NCI-H2171 treated with DMSO at 0.1 percent for 48 hours (cell line): ENCODE measurements at regions not wholly inside any gene's neighbourhood (a gene's known extent, or its start where the extent isn't known, plus 50 kb on each side); places are given as distances from the start of the nearest gene placed in this dataset.
A peak's percentile ranks its signal among the peaks of the same experiment; 100 is the strongest.
"Not testable (repeated sequence)": the region's sequence is repeated elsewhere in the genome, so short reads cannot be mapped to it uniquely, and the experiment has no call there.

Experiments used
- DNase-seq: peaks from one replicate; lab custom pipeline; 2025; lab: John Stamatoyannopoulos, UW

DNA sequence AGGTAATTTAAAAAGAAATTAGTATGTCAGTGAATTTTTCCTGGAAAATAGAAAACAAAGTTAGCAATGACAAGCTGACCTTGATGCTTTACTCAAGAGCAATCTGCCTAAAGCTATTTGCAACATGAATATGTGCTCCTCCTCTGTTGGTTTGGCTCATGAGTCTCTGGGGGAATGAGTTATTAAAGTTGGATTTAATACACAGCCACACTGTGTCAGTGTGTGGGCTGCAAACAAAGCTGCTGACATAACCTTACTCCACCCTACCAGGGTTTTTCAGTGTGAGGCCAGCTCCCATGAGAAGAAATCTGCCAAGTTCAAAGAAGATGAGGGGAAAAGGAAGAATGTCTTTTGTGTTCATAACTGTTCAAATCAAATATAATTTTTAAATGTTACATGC is 280.5 kb downstream of the TLL1 start:
- no peak for DNase-seq

DNA sequence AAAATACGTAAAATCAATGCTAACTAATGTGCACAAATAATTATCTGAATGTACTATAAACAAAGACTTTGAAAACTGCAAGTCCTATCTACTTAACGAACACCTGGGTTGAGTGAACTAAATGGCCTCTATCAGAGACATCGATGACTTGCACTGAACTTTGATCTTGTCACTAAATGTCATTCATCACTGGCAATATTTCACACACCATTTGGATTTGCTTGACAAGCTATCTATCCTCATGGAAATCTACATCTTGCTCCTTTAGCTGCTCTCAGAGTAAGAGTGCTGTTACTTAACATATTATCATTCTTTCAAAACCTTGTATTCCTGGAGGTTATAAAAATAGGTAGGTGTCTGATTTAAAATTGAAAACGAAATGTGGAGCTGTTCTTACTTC is 289.3 kb downstream of the TLL1 start:
- DNase-seq = no peak

DNA sequence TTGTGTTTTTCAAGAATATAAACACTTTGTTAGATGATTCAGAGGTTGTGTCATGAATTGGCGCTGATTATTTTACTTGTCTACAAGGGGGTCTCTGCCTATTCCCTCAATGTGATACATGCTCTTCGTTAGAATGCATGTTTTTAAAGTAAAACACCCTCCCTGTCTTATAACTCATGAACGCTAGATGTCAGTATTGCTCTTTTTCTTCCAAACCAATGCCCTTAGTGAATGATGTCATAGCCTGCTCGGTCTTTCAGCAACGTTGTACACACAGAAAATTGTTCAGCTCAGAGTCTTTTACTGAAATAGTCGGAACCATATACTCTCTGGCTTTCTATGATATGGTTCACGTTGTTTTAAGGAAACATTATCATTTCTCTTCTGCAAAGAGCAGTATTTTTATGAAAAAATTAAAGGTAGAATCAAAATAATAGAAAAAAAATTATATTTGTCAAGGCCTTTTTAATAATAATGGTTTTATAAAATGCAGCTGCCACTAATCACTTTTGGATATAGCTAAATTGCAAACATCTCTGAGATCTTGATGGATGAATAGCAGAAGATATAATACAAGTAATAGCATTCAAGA is 292.9 kb downstream of the TLL1 start:
- peak; percentile 67 for DNase-seq

DNA sequence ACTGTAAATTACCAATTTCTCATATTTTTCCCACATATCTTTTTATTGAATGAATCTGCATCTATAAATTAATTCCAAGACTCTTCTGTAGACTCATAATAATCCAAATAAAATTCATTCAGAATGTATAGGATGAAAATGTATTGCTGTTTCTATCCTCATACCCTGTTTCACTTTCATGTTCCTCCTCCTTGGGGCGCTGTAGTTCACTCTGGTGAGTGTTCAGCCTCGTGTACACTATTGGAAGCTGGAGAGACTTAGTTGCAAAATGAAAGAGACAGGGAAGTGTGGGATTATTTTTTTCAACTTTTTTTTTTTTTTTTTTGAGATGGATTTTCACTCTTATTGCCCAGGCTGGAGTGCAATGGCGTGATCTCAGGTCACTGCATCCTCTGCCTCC is 296.1 kb downstream of the TLL1 start:
- no peak for DNase-seq

DNA sequence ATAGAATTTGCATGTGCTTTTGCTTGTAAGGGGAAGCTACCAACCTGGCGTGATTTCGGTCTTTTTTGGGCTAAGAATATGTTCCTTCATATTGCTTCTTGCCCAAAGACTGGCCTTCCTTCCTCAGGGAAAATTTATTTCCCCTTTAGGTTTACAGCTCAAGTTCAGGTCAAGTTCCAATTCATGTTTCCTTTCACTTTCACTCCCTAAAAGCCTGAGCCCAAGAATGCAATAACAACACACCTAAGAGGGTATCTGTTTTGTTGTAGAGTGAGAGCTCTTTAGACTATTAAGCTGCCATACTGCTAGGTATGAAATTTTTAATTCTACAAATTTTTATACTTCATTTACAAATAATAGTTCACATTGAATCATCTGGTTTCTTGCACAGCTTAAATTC is 299.6 kb downstream of the TLL1 start:
- DNase-seq = no peak

DNA sequence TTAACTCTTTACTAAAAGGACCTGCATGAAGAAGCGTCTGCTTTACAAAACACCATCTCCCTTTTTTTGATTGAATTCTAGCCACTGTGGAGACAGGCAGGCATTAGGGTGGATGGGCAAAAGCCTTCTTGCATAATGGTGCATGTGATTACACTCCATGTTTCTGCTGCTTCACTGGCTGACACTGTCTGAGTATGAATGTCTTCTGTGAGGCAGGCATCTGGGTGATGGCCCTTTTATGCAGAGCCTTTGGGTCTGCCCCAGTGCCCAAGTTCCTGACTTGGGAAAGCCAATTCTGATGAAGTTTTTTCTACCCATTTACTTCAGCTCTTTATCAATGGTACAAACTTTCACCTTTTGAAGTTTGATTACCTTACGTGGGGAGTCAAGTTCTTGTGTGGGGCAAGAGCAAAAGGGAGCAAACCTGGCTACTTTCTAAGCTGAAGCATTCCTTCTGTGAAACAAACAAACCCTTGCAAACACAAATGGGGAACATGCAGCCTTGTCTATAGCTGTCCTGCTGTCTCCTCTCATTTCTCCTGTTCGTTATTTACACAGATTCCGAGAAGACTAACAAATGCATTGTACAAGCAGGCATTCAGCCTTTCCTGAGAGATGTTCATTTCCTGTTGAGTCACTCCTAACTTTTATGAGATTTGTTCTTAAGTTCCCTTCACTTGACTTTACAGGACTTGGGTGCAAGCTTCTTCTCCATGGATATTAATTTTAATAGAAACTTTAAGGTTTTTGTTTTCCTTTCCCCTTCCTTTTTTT is 301.9 kb downstream of the TLL1 start:
- DNase-seq = no peak

DNA sequence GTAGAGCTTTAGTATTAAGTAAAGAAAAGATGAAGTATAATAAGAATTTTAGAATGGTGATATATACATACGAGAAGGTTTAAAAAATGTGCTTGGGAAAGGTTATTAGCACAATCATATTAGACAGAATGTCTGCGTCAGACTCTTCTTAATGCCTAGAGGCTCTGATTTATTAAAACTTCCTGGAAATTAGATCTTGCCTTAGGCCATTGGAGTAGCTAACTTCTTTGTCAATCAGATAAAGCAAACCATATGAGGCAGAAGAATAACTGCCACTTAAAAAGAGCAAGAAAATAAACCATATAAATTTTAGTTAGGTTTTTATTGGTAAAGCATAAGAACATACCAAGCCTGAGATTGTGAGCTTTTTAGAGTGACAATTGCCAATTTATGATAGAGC is 309.1 kb downstream of the TLL1 start:
- no peak for DNase-seq

DNA sequence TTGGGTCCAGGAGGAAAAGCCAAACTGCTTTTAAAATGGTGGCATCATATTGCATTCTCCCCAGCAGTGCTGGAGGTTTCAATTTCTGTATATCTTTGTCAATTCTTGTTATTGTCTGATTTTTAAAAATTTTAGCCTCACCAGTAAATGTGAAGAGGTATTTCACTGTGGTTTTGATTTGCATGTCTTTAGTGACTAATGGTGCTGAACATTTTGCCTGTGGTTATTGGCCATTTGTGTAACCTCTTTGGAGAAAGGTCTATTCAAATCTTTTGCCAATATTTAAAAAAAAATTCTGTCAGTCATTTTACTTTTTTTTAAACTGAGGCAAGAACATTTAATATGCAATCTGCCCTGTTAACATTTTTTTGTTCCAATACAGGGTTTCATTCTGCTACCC is 322.1 kb downstream of the TLL1 start:
- DNase-seq = no peak

DNA sequence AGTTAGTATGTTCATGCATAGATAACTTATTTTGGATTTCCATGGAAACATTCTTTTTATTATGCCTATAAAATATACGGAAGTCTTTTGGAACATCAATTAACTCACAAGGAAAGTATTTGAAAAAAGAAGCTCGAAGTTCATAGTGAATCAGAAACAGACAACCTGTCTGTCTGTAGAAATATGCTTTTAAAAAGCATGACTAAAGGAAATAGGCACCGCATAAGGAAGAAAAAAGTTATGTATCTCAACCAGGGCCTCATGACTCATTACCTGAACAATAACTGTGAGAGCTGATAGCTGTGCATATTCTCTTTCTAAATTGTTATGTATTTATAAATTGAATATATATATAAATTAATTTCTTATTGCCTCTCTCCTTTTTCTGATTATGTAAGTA is 324.1 kb downstream of the TLL1 start:
- DNase-seq = no peak

DNA sequence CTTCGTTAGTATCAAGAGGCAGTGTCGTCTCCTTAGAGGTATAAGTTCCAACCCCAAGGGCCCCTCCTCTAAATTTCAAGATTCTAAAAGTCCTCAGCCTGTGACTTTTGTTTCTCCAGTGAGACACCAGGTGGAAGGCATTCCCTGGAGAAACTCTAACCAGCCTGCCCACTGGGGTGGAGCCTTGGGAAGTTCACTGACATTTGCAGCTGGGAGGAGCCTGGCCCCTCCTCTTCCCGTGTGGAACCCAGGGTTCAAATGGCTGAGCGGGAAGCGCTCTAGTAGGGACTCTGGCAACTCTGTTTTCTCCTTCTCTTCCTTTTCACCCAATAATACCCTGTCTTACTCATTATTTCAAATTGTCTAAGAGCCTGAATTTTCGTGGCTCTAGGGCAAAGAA is 325.0 kb downstream of the TLL1 start:
- DNase-seq = no peak

DNA sequence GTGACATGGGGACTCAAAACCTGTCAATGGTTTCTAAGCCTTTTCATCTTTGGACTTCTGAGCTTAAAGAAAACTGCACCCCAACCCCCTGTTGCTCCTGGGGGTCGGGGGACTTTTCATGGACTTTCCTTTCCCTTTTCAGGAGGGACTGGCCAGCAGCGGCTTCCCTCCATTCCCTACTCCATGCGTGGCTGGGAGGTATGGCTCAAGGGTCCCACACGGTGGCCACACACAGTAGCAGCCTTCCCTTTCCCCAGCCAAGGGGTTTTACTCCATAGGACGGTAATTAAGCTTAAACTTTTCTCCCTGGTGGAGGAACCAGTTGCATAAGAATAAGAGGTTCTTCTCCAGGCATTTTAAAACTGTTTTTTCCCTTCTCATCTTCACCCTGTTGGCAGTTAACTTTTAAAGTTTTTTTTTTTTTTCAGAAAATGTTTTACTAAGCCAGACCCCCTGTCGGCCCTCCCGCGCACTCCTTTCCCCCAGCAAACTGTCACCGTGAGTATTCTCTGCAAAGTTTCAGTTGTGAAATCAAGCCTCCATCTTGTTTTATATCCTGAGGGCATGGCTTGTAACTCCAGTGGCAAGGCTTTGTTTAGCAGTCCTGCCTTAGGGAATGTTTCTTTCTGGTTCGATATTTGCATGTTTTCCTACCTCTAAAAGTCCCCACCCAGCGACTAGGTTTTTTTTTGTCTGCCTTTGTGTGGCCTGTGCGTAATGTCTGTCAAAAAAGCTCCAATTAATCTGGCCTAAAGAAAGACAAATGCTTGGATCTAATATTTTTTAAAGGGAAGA is 325.7 kb downstream of the TLL1 start:
- no peak for DNase-seq

DNA sequence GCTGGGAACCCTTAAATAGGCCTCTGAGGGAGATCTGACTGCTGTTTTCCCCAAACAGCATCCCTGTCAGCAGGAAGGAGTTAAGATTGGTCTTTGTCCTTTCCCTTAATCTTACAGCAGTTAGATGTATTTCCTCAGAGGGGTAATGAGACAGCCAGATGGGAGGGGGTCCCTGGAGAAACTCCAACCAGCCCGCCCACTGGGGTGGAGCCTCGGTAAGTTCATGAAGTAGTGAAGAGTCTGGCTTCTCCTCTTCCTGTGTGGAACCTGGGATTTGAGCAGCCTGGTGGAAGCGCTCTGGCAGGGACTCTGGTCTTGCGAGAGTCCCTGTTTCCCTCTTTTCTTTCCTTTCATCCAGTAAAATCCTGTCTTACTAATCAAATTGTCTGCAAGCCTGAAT is 330.0 kb downstream of the TLL1 start:
- no peak for DNase-seq

DNA sequence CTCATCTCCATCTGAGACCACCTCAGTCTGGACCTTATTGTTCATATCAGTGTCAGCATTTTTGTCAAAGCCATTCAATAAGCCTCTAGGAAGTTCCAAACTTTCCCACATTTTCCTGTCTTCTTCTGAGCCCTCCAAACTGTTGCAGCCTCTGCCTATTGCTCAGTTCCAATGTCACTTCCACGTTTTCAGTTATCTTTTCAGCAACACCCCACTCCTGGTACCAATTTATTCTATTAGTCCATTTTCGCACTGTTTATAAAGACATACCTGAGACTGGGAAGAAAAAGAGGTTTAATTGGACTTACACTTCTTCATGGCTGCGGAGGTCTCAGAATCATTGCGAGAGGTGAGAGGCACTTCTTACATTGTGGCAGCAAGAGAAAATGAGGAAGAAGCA is 339.3 kb downstream of the TLL1 start:
- DNase-seq = not testable (repeated sequence)

DNA sequence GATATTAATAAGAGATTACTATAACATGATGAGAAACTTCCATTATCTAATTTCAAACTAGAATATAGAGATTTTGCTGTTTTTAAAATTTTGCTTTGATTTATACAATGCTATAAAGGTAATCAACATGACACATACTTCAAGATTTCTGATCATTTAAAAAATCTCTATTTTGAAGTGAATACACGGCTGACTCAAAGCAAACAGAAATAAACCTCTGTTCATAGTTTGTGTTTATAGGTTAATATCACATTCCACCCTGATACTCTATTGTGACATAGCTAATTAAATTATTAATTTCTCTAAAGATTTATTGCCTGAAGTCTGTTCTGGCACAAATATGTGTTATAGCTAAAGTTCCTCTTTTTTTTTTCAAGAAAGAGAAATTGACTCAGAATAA is 349.2 kb downstream of the TLL1 start:
- DNase-seq = no peak

DNA sequence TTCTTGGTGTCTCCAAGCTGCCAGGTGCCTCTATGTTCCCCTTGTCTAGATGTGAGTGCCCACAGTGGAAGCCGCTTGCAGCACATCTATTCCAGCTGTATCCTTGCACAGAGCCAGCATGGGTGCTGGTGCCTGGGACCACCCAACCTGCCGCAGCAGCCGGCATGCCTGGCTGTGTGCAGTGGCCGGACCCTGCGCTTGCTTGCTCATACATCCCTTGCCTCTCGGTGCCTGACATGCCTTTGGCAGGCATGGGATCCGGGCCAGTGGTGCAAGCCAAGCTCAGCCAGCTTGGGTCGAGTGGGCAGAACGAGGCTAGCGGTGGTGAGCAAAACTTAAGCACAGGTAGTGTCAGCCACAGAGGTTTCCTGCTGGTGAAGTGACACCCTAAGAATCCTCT is 355.1 kb downstream of the TLL1 start:
- no peak for DNase-seq

DNA sequence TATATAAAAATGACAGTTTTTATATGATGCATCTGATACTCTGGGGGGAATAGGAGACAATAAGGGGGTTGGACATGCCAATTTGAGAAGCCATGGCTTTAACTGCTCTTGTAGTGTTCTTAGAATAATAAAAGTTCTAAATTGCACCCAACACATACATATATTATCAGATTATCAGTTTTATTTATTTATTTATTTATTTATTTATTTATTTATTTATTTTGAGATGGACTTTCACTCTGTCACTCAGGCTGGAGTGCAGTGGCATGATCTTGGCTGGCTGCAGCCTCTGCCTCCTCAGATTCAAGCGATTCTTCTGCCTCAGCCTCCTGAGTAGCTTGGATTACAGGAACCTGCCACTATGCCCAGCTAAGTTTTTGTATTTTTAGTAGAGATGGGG is 356.8 kb downstream of the TLL1 start:
- no peak for DNase-seq

DNA sequence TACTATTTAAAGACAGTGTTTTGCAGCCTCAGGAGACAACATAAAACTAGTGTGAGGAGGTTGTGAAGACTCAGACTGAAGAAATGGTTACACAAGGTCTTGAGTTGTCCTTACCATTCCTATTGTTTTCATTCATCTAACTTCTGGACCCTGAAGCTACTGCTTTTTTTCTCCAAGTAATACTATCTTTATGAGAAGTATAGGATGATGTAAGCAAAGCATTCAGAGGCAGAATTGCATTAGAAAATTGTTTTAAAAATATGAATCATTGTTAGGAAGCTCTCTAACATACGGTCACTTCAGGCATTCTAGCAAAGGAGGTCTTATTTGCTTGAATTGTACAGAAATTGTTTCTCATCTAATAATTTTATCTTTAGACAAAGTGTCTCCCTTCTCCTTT is 357.8 kb downstream of the TLL1 start:
- DNase-seq = no peak

DNA sequence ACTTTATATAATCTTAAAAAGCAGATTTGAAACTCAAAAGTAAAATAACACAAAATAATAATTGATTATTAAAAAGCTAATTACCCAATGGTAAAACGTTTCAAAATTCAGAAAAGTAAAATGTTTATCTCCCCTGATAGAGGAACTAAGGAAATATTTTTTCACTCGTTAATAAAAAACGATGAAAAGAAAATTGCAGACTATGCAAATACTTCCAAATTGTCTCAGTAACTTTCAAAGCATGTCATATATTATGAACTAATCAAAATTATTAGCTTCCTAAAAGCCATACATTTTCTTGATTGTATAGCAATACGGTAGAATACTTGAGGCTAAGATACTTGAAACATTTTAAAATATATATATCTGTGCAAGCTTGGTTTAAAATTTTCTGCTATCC is 366.3 kb downstream of the TLL1 start:
- DNase-seq = no peak

DNA sequence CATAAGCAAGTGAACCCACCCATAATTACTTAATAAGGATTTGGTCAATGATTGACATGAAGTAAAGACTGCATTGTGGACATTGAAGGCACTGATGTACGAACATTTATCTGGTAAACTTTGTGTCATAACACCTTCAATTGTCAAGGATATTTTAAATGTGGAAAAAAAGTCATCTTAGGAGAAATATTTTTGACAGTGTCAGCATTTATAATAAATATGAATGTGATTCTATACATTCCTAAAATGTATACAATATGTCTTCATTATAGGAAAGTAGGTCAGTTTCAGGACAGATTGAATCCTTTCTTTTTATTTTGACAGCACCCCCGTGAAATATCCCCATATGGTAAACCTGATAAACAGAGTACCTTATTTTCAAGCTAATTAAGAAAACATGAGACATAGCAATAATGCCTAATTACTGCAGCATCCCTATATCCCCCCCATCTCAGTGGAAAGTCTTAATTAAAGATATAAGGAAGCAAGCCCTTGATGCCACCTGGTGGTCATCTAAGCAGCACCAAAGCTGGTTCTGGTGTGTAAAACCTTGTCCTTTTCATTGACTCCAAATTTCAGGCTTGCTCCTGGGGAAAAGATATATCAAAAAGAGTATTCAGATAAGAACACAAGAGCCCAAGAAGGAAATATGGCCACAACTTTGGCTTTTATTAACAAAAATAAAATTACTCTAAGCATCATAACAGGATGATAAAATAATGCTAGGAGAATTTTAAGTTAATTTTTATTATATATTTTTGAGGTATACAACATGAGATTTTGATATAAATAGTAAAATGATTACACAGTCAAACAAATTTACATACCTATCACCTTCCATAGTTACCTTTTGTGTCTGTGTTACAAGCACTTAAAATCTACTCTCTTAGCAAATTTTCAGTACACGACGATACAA is 379.7 kb downstream of the TLL1 start:
- no peak for DNase-seq

DNA sequence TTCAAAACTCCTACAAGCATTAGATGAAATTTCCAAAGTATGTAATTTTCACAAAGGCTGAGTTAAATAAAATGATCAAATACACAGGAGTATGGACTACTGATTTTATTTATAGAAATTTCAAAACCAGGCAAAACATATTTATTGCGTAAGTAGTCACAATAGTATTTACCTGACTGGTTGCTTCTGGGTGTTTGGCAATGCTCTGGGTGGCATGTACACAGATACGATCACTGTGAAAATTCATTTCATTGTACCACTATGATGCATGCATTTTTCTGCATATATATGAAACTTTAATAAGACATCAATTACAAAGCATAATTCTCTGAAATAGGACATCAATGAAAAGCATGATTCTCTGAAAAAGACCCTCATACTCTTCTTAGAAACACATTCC is 384.2 kb downstream of the TLL1 start:
- no peak for DNase-seq

DNA sequence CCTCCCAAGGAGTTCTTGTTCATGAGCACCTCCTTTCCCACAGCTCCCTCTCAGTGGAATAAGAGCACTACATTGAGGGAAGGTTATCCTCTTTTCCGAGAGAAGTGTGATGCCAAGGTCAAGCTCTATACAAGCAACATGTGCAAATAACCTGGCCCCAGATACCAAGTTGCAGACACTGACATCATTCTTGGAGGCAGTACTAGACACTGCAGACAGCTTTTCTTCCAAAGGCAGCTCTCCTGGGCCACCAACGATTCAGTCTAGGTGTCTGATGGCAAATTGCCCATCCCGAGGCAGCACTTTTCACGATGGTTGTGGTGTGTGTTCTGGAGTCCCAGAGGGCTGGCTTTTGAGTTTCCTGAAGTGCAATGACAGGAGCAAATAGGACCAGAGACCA is 384.9 kb downstream of the TLL1 start:
- DNase-seq = no peak

DNA sequence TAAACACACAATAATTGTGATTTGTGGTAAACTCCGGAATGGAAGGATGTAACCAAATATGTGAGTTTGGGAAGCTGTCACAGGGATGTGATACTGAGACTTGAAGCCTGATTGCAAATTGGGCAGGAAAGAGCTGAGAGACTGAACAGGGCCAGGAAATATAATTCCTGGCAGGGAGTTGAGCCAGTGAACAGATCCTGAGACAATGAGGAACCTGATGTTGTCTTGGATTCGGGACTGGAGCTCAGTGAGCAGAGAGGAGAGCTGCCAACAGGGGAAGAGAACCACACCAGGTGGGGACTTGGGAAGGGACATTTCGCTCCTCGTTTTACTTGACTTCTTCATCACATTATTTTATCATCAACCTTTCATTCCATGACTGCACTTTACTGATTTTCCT is 386.0 kb downstream of the TLL1 start:
- DNase-seq = no peak
